SK-N-MC (cell line): ENCODE measurements at regions not wholly inside any gene's neighbourhood (a gene's known extent, or its start where the extent isn't known, plus 50 kb on each side); places are given as distances from the start of the nearest gene placed in this dataset.
"Not testable (repeated sequence)": the region's sequence is repeated elsewhere in the genome, so short reads cannot be mapped to it uniquely, and the experiment has no call there.

Experiments
- DNase-seq: peaks from one replicate; pipeline ENCODE4 v3.0.0-alpha.2; 2011; ENCODE audit warnings: low read depth, low spot score
- H3K27ac ChIP-seq: fragments of 200-600 bp; sonication (generic); 2 replicates; pipeline ENCODE4 v1.5.1; 2016; ENCODE audit warnings: mixed run types
- H3K36me3 ChIP-seq: fragments of 200-600 bp; sonication (generic); 2 replicates; pipeline ENCODE4 v1.6.1; 2017; ENCODE audit warnings: antibody characterized with exemption, low read length, mixed read lengths; ENCODE audit not compliant: insufficient read depth
- H3K4me3 ChIP-seq: fragments of 200-600 bp; sonication (generic); 2 replicates; pipeline ENCODE4 v1.5.1; 2016
- H3K9ac ChIP-seq: fragments of 200-600 bp; sonication (generic); 2 replicates; pipeline ENCODE4 v1.8.0; 2017; ENCODE audit warnings: mixed run types, mixed read lengths; ENCODE audit not compliant: insufficient read length
- H3K9me3 ChIP-seq: fragments of 200-600 bp; sonication (generic); 2 replicates; pipeline ENCODE4 v1.6.1; 2017; ENCODE audit warnings: low read depth, mild to moderate bottlenecking, antibody characterized with exemption, low read length, moderate library complexity, mixed read lengths
- EZH2 ChIP-seq: fragments of 200-600 bp; sonication (generic); IDR thresholded peaks from one replicate; pipeline ENCODE4 v1.6.1; 2017; ENCODE audit warnings: antibody characterized with exemption
- FOXP2 ChIP-seq: optimal IDR thresholded peaks from 2 replicates; pipeline ENCODE3; 2011; ENCODE audit warnings: mild to moderate bottlenecking, moderate library complexity; ENCODE audit not compliant: insufficient read depth; ENCODE audit errors: extremely low read length, control extremely low read depth
- POLR2AphosphoS5 ChIP-seq: IDR thresholded peaks from 2 replicates; pipeline ENCODE4 v1.6.1; 2012; ENCODE audit warnings: mild to moderate bottlenecking, low read depth, low read length, borderline replicate concordance

DNA sequence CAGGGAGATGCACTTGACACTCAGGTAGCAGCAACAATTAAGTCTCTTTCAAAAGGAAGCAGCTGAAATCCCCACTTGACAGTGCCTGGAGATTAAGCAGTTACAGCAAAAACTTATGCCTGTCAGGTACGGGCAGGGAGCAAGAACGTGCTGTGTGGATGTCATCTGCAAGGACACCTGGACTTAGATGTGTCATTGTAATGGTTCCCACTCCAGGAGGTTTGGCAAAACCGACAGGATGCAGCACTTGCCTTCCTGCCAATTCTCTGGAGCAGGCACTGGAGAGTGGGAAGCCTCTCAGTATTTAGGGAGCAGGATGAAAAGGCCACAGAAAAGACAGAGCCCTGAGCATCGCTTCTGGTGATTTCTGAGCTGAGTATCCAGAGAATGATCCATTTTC lies 292.4 kb downstream of the PDCD6IP start:
- H3K27ac ChIP-seq: no peak overlapping the region
- TF ChIP-seq POLR2AphosphoS5 (no peak), EZH2 (no peak), FOXP2 (no peak)
- H3K36me3 ChIP-seq: no peaks in the 10 kb centered on the region
- no peak overlapping the region for H3K4me3 ChIP-seq
- no peak overlapping the region for H3K9ac ChIP-seq
- DNase-seq: no peak
- no peaks in the 10 kb centered on the region for H3K9me3 ChIP-seq

DNA sequence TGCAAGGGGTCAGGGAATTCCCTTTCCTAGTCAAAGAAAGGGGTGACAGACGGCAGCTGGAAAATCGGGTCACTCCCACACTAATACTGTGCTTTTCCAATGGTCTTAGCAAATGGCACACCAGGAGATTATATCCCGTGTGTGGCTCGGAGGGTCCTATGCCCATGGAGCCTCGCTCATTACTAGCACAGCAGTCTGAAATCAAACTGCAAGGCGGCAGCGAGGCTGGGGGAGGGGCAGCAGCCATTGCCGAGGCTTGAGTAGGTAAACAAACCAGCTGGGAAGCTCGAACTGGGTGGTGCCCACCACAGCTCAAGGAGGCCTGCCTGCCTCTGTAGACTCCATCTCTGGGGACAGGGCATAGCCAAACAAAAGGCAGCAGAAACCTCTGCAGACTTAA lies 295.9 kb downstream of the PDCD6IP start:
- H3K36me3 ChIP-seq, H3K4me3 ChIP-seq, H3K27ac ChIP-seq, DNase-seq, H3K9ac ChIP-seq, H3K9me3 ChIP-seq: not testable (repeated sequence)

DNA sequence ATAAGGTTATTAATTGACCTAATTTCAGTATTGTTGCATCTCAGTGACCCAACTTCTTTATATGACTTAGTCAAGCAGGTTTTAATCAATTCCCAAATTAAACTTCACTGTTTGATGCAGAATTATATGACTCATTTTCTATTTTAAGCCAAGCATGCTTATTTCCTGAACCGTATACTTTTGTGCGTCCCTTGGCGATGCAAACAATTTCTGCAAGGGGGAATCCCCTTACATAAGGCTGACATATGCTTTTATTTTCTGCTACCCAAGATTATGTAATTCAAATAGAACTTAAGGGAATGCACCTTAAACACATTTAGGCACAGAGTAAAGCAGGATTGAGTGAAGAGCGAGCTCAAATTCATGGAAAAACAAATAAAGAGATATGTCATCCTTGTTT lies 303.9 kb downstream of the PDCD6IP start:
- Histone ChIP-seq H3K9me3 (no peaks in the 10 kb centered on the region), H3K4me3 (no peak overlapping the region), H3K27ac (no peak overlapping the region), H3K9ac (no peak overlapping the region), H3K36me3 (no peaks in the 10 kb centered on the region)
- no peak for TF ChIP-seq EZH2
- no peak for TF ChIP-seq POLR2AphosphoS5
- TF ChIP-seq FOXP2: no peak
- DNase-seq: no peak

- no peaks in the 10 kb centered on the region for H3K36me3 ChIP-seq
- H3K9ac ChIP-seq: no peak overlapping the region
- H3K9me3 ChIP-seq: no peaks in the 10 kb centered on the region
- H3K4me3 ChIP-seq: no peak overlapping the region
- TF ChIP-seq POLR2AphosphoS5 (no peak), EZH2 (no peak), FOXP2 (no peak)
- no peak for DNase-seq
- no peak overlapping the region for H3K27ac ChIP-seq
Observed at GRCh38 chr3:34106379-34106778, 307.9 kb downstream of the PDCD6IP start.

DNA sequence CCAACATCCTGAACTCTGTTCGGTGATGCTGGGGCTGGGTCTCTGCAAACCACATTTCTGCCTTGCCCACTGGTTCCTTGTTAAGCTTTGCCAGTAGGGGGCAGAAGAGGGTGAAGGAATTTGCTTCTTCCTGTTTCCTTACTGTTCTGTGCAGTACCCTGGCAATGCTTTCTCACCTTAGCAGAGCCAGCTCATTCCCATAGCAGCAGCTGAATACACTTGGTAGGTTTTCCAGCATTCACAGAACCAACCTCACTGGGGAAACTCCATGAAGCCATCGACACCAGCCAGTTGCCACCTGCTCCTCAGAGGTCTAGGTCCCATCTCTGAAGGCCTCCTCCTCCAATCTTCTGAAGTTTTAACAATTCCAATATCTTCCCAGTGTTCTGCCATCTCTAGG lies 308.4 kb downstream of the PDCD6IP start:
- no peak overlapping the region for H3K27ac ChIP-seq
- no peaks in the 10 kb centered on the region for H3K9me3 ChIP-seq
- no peak for DNase-seq
- H3K36me3 ChIP-seq: no peaks in the 10 kb centered on the region
- no peak overlapping the region for H3K4me3 ChIP-seq
- TF ChIP-seq POLR2AphosphoS5: no peak
- TF ChIP-seq EZH2: no peak
- no peak for TF ChIP-seq FOXP2
- H3K9ac ChIP-seq: no peak overlapping the region

DNA sequence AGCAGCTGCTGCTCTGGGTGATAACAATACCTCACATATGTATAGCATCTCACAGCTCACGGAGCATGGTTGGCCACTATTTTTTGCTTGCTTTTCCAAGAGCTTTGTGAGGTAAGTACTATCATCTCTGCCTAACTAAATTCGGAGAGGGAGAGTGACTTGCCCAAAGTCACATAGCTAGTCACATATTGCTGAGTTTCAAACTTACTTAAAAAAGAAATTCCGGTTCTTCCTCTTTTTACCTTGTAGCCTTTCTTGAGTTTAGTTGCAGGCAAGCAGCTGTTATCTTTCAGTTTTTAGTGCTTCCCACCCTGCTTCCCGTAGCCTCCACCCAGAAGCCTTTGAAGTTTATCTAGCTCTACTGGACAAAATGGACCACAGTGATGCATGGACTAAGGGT lies 309.2 kb downstream of the PDCD6IP start:
- Histone ChIP-seq H3K4me3 (no peak overlapping the region), H3K27ac (no peak overlapping the region), H3K9ac (no peak overlapping the region), H3K36me3 (no peaks in the 10 kb centered on the region), H3K9me3 (no peaks in the 10 kb centered on the region)
- DNase-seq: no peak
- no peak for TF ChIP-seq FOXP2

GRCh38 chr3:34109021-34109420 lies 310.6 kb downstream of the PDCD6IP start:
- Histone ChIP-seq H3K36me3 (no peaks in the 10 kb centered on the region), H3K9me3 (no peaks in the 10 kb centered on the region), H3K9ac (no peak overlapping the region), H3K27ac (no peak overlapping the region), H3K4me3 (no peak overlapping the region)
- no peak for DNase-seq
- TF ChIP-seq FOXP2: no peak
- no peak for TF ChIP-seq POLR2AphosphoS5
- no peak for TF ChIP-seq EZH2

DNA sequence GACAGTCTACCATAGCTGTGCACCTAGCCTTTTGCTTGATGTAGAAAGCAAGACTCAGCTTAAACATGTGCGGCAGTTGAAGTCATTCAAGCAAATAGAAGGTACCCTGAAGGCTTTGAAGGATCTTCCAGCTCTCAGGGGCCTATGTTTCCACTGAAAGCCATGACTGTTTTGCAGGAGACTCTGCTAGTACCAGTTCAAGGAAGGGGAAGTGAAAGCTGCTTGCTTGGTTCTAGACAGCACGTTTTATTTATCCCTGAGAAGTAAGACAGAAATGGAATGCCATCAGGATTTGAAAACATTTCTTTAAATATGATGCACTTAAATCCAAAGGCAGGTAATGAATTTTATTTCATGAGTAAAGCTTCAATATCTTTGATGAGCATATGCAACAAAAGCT lies 311.4 kb downstream of the PDCD6IP start:
- no peak overlapping the region for H3K27ac ChIP-seq
- H3K9me3 ChIP-seq: no peaks in the 10 kb centered on the region
- H3K4me3 ChIP-seq: no peak overlapping the region
- H3K9ac ChIP-seq: no peak overlapping the region
- H3K36me3 ChIP-seq: no peaks in the 10 kb centered on the region
- DNase-seq: no peak
- no peak for TF ChIP-seq EZH2
- no peak for TF ChIP-seq FOXP2
- no peak for TF ChIP-seq POLR2AphosphoS5

- Histone ChIP-seq H3K36me3 (no peaks in the 10 kb centered on the region), H3K9me3 (no peaks in the 10 kb centered on the region), H3K27ac (no peak overlapping the region), H3K9ac (no peak overlapping the region), H3K4me3 (no peak overlapping the region)
- no peak for DNase-seq
- TF ChIP-seq FOXP2: no peak
- no peak for TF ChIP-seq POLR2AphosphoS5
- TF ChIP-seq EZH2: no peak
Observed at GRCh38 chr3:34111361-34111760, 312.9 kb downstream of the PDCD6IP start.

GRCh38 chr3:34112261-34112660 lies 313.8 kb downstream of the PDCD6IP start:
- not testable (repeated sequence) for H3K9me3 ChIP-seq, H3K27ac ChIP-seq, H3K4me3 ChIP-seq, H3K36me3 ChIP-seq, DNase-seq, H3K9ac ChIP-seq
